Activated naive CD8-positive, alpha-beta T cell treated with anti-CD3 and anti-CD28 coated beads for 36 hours (primary cell): ENCODE measurements at regions not wholly inside any gene's neighbourhood (a gene's known extent, or its start where the extent isn't known, plus 50 kb on each side); places are given as distances from the start of the nearest gene placed in this dataset.
"Not testable (repeated sequence)": the region's sequence is repeated elsewhere in the genome, so short reads cannot be mapped to it uniquely, and the experiment has no call there.

Experiments
- DNase-seq: peaks from one replicate; pipeline ENCODE4 v3.0.0; 2021
- H3K27ac Mint-ChIP-seq: one replicate; pipeline ENCODE4 v1.8.0; 2022; ENCODE audit warnings: mild to moderate bottlenecking, moderate library complexity, mixed read lengths
- H3K27me3 Mint-ChIP-seq: one replicate; pipeline ENCODE4 v1.8.0; 2022; ENCODE audit warnings: mild to moderate bottlenecking, mixed read lengths
- H3K36me3 Mint-ChIP-seq: one replicate; pipeline ENCODE4 v1.8.0; 2021; ENCODE audit warnings: mild to moderate bottlenecking, mixed read lengths
- H3K4me1 Mint-ChIP-seq: one replicate; pipeline ENCODE4 v1.8.0; 2021; ENCODE audit warnings: mixed read lengths
- H3K4me3 Mint-ChIP-seq: one replicate; pipeline ENCODE4 v1.8.0; 2022; ENCODE audit warnings: mild to moderate bottlenecking, moderate library complexity, mixed read lengths
- H3K9me3 Mint-ChIP-seq: one replicate; pipeline ENCODE4 v1.8.0; 2022; ENCODE audit warnings: mixed read lengths

DNA sequence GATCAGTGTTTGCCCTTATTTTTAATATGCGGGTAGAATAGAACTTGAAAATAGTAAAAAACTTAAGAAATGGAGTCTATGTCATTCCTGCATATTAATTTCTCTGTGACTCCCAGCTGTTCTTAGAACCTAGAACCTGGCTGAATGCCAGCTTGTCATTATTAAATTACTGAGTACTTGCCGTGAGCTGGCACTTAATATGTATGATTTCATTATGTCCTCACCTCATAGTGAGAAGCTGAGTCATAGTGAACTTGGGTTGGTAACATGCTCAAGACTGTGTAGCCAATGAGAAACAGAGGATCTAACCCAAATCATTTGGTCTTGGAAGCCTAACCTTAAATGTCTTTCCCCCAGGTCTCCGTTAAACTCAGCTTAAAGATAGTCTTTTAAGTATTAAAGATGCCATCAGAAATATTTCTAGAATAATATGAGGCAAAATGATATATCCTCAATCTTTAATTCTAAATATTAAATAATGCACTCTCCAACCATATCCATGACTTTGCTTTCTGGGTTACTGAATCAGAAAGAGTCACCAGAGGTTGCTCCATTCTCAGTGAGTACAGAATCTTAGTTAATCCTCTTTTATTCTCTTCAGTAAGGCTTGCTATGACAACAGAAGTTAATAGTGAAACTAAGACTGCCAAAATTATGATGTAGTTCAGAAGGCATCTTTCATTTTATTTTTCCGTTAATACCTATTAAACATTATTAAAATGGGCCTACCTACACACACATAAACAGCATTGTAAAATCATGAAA, 58.6 kb upstream of the TLL1 start:
- Mint-ChIP-seq H3K36me3 (no peaks in the 10 kb centered on the region), H3K27ac (no peak overlapping the region), H3K27me3 (no peaks in the 10 kb centered on the region), H3K9me3 (peaks cover 6% of the 10 kb centered on the region), H3K4me1 (no peaks in the 10 kb centered on the region), H3K4me3 (no peak overlapping the region)
- no peak for DNase-seq

- not testable (repeated sequence) for H3K9me3 Mint-ChIP-seq, H3K4me1 Mint-ChIP-seq, H3K36me3 Mint-ChIP-seq, H3K27ac Mint-ChIP-seq, H3K27me3 Mint-ChIP-seq, H3K4me3 Mint-ChIP-seq, DNase-seq
Measured at GRCh38 chr4:165819126-165819525, 53.9 kb upstream of the TLL1 start.
